HG02678 (cell line): ENCODE measurements at regions not wholly inside any gene's neighbourhood (a gene's known extent, or its start where the extent isn't known, plus 50 kb on each side); places are given as distances from the start of the nearest gene placed in this dataset.

ENCODE experiments used
- ATAC-seq: cut with Tn5 transposase; IDR thresholded peaks from one replicate; pipeline ENCODE4 v1.9.1; 2021; ENCODE audit warnings: mild to moderate bottlenecking, moderate library complexity; ENCODE audit not compliant: unreplicated experiment

- no peak for ATAC-seq
Measured at GRCh38 chr2:129904532-129905446, 74.7 kb upstream of the RAB6C start.

GRCh38 chr2:129905664-129906081 lies 73.8 kb upstream of the RAB6C start:
- no peak for ATAC-seq

- no peak for ATAC-seq
Measured at GRCh38 chr2:129906139-129906860, 73.2 kb upstream of the RAB6C start.

- no peak for ATAC-seq
Measured at GRCh38 chr2:129906861-129907235, 72.6 kb upstream of the RAB6C start.

- ATAC-seq, result no peak
Measured at GRCh38 chr2:129907256-129907998, 72.0 kb upstream of the RAB6C start.

- no peak for ATAC-seq
Measured at GRCh38 chr2:129908721-129909373, 70.6 kb upstream of the RAB6C start.

GRCh38 chr2:129909651-129910418 lies 69.6 kb upstream of the RAB6C start:
- ATAC-seq, result no peak

GRCh38 chr2:129910446-129911362 lies 68.8 kb upstream of the RAB6C start:
- ATAC-seq, result no peak

GRCh38 chr2:129911363-129912065 lies 68.0 kb upstream of the RAB6C start:
- no peak for ATAC-seq

- no peak for ATAC-seq
Measured at GRCh38 chr2:129912066-129912820, 67.2 kb upstream of the RAB6C start.

- ATAC-seq, result no peak
Measured at GRCh38 chr2:129912871-129913694, 66.4 kb upstream of the RAB6C start.

- no peak for ATAC-seq
Measured at GRCh38 chr2:129913695-129914495, 65.6 kb upstream of the RAB6C start.

GRCh38 chr2:129914538-129915302 lies 64.7 kb upstream of the RAB6C start:
- ATAC-seq, result no peak

GRCh38 chr2:129915303-129915840 lies 64.1 kb upstream of the RAB6C start:
- ATAC-seq, result no peak

GRCh38 chr2:129918604-129919003 lies 60.9 kb upstream of the RAB6C start:
- no peak for ATAC-seq
